Epithelial cell of proximal tubule (primary cell): ENCODE measurements at regions not wholly inside any gene's neighbourhood (a gene's known extent, or its start where the extent isn't known, plus 50 kb on each side); places are given as distances from the start of the nearest gene placed in this dataset.

ENCODE experiments used
- DNase-seq: peaks from one replicate; pipeline ENCODE4 v3.0.0-alpha.2; 2011; ENCODE audit warnings: low read depth
- H3K4me3 ChIP-seq: 2 replicates; pipeline ENCODE4 v1.5.1; 2011; ENCODE audit warnings: low read depth, mild to moderate bottlenecking, low read length
- TF ChIP-seq, protein P1 (sequence below): conservative IDR thresholded peaks from 2 replicates; pipeline ENCODE4 v1.5.1; 2012; ENCODE audit warnings: low read depth, mild to moderate bottlenecking, low read length

DNA sequence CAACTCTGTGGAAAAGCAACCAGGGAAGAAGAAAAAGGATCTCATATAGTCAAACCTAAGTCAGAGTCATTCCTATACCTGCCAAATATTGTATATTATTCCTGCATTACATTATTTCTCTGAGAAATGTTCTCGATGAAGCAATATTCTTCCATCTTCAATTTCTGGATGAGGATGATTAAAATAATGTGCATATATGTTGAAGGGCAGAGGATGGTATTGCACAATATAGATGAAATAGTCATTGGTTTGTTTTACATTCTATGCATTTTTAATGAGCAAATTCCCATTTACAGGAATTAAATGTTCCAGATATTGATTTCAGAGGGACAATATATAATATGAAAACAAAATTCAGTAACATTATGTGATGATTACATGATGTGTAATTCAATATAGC lies 545.2 kb downstream of the STK39 start:
- TF ChIP-seq, protein P1, sequence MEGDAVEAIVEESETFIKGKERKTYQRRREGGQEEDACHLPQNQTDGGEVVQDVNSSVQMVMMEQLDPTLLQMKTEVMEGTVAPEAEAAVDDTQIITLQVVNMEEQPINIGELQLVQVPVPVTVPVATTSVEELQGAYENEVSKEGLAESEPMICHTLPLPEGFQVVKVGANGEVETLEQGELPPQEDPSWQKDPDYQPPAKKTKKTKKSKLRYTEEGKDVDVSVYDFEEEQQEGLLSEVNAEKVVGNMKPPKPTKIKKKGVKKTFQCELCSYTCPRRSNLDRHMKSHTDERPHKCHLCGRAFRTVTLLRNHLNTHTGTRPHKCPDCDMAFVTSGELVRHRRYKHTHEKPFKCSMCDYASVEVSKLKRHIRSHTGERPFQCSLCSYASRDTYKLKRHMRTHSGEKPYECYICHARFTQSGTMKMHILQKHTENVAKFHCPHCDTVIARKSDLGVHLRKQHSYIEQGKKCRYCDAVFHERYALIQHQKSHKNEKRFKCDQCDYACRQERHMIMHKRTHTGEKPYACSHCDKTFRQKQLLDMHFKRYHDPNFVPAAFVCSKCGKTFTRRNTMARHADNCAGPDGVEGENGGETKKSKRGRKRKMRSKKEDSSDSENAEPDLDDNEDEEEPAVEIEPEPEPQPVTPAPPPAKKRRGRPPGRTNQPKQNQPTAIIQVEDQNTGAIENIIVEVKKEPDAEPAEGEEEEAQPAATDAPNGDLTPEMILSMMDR = no peak
- DNase-seq = no peak
- no peak overlapping the region for H3K4me3 ChIP-seq

DNA sequence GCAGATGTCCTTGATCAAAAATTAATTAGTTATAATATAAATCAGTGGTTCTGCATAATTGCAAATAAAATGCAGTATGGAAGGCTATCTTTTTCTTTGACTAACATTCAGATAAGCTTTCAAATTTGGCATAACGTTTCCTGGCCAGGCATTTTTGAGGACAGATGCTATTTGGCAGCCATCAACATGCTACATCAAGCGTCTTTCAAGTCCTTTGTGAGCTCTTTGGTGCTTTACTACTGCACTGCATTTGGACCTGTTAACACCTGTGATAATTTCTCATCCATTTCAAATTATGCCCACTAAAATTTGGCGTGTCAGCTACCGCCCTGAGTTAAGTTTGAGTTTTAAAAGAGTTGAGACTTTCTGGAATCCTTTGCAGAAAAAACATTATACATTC lies 545.7 kb downstream of the STK39 start:
- TF ChIP-seq, protein P1 = no peak
- no peak overlapping the region for H3K4me3 ChIP-seq
- no peak for DNase-seq

DNA sequence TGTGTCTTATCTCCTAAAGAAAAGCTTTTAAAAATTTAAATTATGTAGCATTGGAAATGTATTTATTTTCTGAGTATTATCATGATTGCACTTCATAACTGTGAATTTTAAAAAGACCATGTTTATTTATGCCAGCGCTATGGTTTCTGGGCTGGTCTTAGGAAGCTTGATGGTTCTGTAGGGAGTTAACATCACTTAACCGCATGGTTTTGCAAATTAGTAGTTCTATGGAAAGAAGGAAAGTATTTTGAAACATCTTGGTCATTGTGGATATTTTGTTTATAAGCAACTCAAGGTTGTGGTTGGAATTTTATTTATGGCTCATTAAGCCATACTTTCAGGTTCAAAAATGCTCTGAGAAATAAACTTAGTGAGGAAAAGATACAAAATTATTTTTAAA lies 549.4 kb downstream of the STK39 start:
- no peak for DNase-seq

DNA sequence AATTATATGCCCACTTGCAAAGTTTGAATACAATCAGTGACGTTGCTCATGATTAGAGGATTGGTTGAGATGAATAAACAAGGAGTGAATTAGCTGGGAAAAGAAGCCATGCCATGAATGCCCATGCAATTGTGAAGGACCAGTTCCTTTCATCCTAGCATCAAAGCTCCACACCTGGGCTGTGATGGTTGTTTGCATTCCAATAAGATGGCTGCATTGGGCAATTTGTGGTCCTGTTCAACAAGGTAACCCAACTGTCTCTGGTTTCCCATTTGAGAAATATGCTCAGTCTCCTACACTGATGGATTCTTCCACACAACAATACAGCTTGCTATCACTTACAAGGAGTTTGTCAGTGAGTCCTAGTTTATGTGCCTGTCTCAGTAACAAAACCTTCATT lies 550.2 kb downstream of the STK39 start:
- DNase-seq = no peak
- no peak overlapping the region for H3K4me3 ChIP-seq
- TF ChIP-seq, protein P1 = no peak

More for the DNA sequence above, 549.4 kb downstream of the STK39 start:
- no peak overlapping the region for H3K4me3 ChIP-seq
- TF ChIP-seq, protein P1 = no peak

DNA sequence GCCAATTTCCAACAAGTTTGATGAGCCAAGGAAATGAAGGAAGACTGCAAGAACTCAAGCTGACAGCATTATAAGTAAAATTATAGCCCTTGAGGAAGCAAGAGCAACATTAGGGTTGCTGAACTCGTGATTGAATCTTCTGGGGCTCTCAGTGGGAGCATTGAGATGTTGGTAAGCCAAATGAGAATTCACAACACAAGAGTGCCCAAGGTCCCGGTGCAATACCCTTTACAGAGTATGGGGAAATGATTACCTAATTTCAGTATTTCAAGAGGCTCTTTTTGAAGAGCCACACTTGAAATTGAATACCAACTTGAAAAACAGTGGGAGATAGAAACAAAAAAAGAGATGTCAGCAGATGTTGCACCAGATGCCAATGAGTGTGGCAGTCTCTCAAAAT lies 554.5 kb downstream of the STK39 start:
- H3K4me3 ChIP-seq = no peak overlapping the region
- no peak for DNase-seq
- TF ChIP-seq, protein P1 = no peak

DNA sequence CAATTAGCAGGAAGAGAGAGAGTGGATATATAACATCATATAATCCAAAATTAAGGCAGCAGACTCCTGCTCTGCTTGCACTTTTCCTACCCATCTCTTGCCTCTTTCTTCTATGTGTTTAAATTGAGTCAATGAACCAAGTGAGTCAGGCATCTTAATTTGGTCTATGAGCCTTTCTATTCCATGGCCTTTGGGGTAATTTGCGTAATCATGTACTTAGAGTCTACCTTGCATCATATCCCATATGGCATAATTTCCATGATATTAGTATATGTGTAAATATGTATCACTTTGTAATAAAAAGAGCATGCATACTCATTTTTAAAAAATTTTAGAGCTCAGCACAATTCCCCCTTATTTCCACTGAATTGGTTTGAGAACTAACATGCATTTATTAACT lies 555.2 kb downstream of the STK39 start:
- TF ChIP-seq, protein P1 = no peak
- no peak for DNase-seq
- no peak overlapping the region for H3K4me3 ChIP-seq

DNA sequence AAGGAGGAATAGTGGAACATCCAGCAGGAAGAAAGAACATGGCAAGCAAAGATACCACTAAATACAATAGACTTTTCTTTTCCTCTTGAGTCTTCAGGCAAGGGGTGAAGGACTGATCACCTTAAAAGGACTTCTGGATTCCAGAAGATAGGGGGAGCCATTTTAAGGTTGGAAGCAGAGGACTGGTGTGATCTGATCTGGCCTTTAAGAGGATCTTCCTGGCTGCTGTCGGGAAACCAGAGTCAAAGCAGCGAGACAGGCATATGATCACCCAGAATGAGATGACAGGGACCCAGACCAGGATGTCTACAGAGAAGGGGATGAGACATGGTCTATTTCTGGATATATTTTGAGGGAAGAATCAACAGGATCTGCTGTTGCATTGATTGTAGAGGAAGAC lies 558.0 kb downstream of the STK39 start:
- TF ChIP-seq, protein P1 = peak; percentile 26
- H3K4me3 ChIP-seq = no peak overlapping the region
- DNase-seq = no peak
